HEK293T (cell line): ENCODE measurements at regions not wholly inside any gene's neighbourhood (a gene's known extent, or its start where the extent isn't known, plus 50 kb on each side); places are given as distances from the start of the nearest gene placed in this dataset.

Experiments used
- FOXK2 ChIP-seq: fragments of 450-650 bp; IDR thresholded peaks from 2 replicates; pipeline ENCODE4 v1.6.1; 2016; ENCODE audit warnings: mild to moderate bottlenecking
- L3MBTL2 ChIP-seq: fragments of 450-650 bp; conservative IDR thresholded peaks from 2 replicates; pipeline ENCODE4 v1.6.1; 2016; ENCODE audit warnings: mild to moderate bottlenecking
- LEF1 ChIP-seq: fragments of 450-650 bp; IDR thresholded peaks from 2 replicates; pipeline ENCODE4 v1.6.1; 2017; ENCODE audit warnings: mild to moderate bottlenecking, borderline replicate concordance
- PKNOX1 ChIP-seq: fragments of 450-650 bp; IDR thresholded peaks from 2 replicates; pipeline ENCODE4 v1.6.1; 2016
- SP1 ChIP-seq: fragments of 450-650 bp; IDR thresholded peaks from 2 replicates; pipeline ENCODE4 v1.6.1; 2017

GRCh38 chr9:107721705-107722245, 232.2 kb upstream of the KLF4 start:
- TF ChIP-seq SP1 (no peak), PKNOX1 (no peak), L3MBTL2 (no peak), LEF1 (no peak), FOXK2 (no peak)
